Neural cell (in vitro differentiated cells): ENCODE measurements at regions not wholly inside any gene's neighbourhood (a gene's known extent, or its start where the extent isn't known, plus 50 kb on each side); places are given as distances from the start of the nearest gene placed in this dataset.

Experiments
- EZH2 ChIP-seq: fragments of 200-600, 300-800 bp; shearing (Covaris generic), sonication (generic); IDR thresholded peaks from 2 replicates; pipeline ENCODE4 v1.6.1; 2014; ENCODE audit warnings: antibody characterized with exemption, low read length, borderline replicate concordance, mild to moderate bottlenecking; ENCODE audit not compliant: insufficient read depth, poor library complexity, severe bottlenecking
- MXI1 ChIP-seq: fragments of 450-650 bp; conservative IDR thresholded peaks from 2 replicates; pipeline ENCODE4 v1.6.1; 2014; ENCODE audit warnings: antibody characterized with exemption, mild to moderate bottlenecking; ENCODE audit not compliant: poor library complexity, severe bottlenecking
- POLR2AphosphoS5 ChIP-seq: IDR thresholded peaks from 2 replicates; pipeline ENCODE4 v1.6.1; 2012
- TAF1 ChIP-seq: IDR thresholded peaks from 2 replicates; pipeline ENCODE4 v1.6.1; 2012; ENCODE audit warnings: low read depth
- TF ChIP-seq, protein P1 (sequence below): fragments of 450-650 bp; IDR thresholded peaks from 2 replicates; pipeline ENCODE4 v1.5.1; 2014; ENCODE audit warnings: antibody characterized with exemption, mild to moderate bottlenecking, moderate library complexity; ENCODE audit not compliant: poor library complexity, severe bottlenecking

DNA sequence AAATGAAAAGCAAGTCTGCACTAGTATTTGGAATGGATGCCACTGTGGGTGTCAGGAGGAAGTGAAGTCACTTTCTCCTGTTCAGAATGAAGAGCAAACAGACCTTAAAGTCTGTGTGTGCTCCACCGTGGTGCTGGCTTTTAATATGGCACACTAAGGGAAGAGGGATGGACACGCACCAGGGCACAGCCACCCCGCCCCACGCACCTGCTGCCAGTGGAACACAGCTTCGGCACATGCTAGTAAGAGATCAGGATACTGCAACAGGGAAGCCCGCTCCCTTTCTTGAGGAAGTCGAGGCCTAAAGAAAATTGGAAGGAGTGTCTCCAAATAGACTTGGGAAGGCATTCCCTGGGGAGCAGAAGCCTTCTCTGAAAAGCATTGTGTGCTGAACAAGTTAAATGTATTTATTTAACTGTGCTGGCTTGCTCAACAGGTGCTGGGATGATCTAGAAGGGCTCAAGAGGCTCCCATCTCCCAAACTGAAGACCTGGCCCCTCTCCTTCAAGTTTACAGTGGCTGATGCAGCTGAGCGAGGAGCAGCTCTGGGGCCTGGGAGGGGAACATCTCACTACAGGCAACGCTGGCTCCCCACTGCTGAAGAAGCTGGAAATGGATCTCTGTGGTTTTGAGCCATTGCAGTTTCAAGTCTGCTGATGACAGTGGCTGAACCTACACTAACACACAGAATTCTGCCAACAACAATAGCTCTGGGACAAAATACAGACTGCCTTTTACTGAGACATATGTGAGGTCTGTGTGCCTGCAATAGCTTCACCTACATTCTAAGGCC lies 504.6 kb upstream of the B3GAT1 start:
- TF ChIP-seq MXI1 (no peak), TAF1 (no peak), EZH2 (no peak), POLR2AphosphoS5 (no peak)
- TF ChIP-seq, protein P1, sequence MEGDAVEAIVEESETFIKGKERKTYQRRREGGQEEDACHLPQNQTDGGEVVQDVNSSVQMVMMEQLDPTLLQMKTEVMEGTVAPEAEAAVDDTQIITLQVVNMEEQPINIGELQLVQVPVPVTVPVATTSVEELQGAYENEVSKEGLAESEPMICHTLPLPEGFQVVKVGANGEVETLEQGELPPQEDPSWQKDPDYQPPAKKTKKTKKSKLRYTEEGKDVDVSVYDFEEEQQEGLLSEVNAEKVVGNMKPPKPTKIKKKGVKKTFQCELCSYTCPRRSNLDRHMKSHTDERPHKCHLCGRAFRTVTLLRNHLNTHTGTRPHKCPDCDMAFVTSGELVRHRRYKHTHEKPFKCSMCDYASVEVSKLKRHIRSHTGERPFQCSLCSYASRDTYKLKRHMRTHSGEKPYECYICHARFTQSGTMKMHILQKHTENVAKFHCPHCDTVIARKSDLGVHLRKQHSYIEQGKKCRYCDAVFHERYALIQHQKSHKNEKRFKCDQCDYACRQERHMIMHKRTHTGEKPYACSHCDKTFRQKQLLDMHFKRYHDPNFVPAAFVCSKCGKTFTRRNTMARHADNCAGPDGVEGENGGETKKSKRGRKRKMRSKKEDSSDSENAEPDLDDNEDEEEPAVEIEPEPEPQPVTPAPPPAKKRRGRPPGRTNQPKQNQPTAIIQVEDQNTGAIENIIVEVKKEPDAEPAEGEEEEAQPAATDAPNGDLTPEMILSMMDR: no peak
